SK-N-SH (cell line): ENCODE measurements at regions not wholly inside any gene's neighbourhood (a gene's known extent, or its start where the extent isn't known, plus 50 kb on each side); places are given as distances from the start of the nearest gene placed in this dataset.

ENCODE experiments used
- CTCF ChIA-PET: fragments of 300-600, 350-600 bp; formaldehyde crosslinking; extraction: SDS; loops from one replicate; lab custom pipeline; 2021; lab: Yijun Ruan, JAX
- POLR2A ChIA-PET: fragments of 350-600 bp; sonication (Branson Sonifier 250); formaldehyde crosslinking; extraction: SDS; loops from one replicate; lab custom pipeline; 2020; ENCODE audit warnings: antibody characterized with exemption, inconsistent platforms; lab: Yijun Ruan, JAX
- DNase-seq: peaks from one replicate; pipeline ENCODE4 v3.0.0; 2012
- H2AFZ ChIP-seq: fragments of 200-600 bp; sonication (generic); 2 replicates; pipeline ENCODE4 v1.8.1; 2016; ENCODE audit warnings: antibody characterized with exemption, mild to moderate bottlenecking, low read depth
- H3F3A ChIP-seq: fragments of 200-600 bp; sonication (generic); replicated peaks from 2 replicates; pipeline ENCODE3; 2016; ENCODE audit warnings: antibody characterized with exemption, mild to moderate bottlenecking; ENCODE audit not compliant: insufficient read depth
- H3K27ac ChIP-seq, 2 experiments: fragments of 200-500 bp in 1 of 2; fragments of 200-600 bp in 1 of 2; sonication (Bioruptor generic) in 1 of 2; sonication (generic), shearing (Covaris generic) in 1 of 2; 2 replicates each; pipeline versions ENCODE4 v1.5.1 to v1.6.1; 2014 to 2016; ENCODE audit warnings: low read depth in 2 of 2, inconsistent platforms in 1 of 2, low read length in 1 of 2, mild to moderate bottlenecking in 1 of 2, mixed read lengths in 1 of 2
- H3K27me3 ChIP-seq: fragments of 200-600 bp; sonication (generic), shearing (Covaris generic); 2 replicates; pipeline ENCODE4 v1.6.1; 2016; ENCODE audit warnings: mixed run types; ENCODE audit not compliant: insufficient read depth
- H3K36me3 ChIP-seq, 2 experiments: fragments of 200-500 bp in 1 of 2; fragments of 200-600 bp in 1 of 2; sonication (Bioruptor generic) in 1 of 2; sonication (generic) in 1 of 2; replicated peaks in 1 of 2; 2 replicates each; pipeline versions ENCODE3 to v1.5.1; 2014 to 2016; ENCODE audit warnings: low read length in 1 of 2, mild to moderate bottlenecking in 1 of 2; ENCODE audit not compliant: insufficient read depth in 2 of 2, control insufficient read depth in 1 of 2
- H3K4me1 ChIP-seq, 2 experiments: fragments of 200-500 bp in 1 of 2; fragments of 200-600 bp in 1 of 2; sonication (Bioruptor generic) in 1 of 2; sonication (generic), shearing (Covaris generic) in 1 of 2; 2 replicates each; pipeline versions ENCODE4 v1.5.1 to v1.6.1; 2014 to 2016; ENCODE audit warnings: low read depth in 1 of 2, low read length in 1 of 2, mixed run types in 1 of 2; ENCODE audit not compliant: insufficient read depth in 2 of 2, control insufficient read depth in 1 of 2
- H3K4me2 ChIP-seq: fragments of 200-600 bp; sonication (generic), shearing (Covaris generic); 2 replicates; pipeline ENCODE4 v1.6.1; 2017; ENCODE audit warnings: mixed run types
- H3K4me3 ChIP-seq, 2 experiments: fragments of 200-500 bp in 1 of 2; fragments of 200-600 bp in 1 of 2; sonication (Bioruptor generic) in 1 of 2; sonication (generic), shearing (Covaris generic) in 1 of 2; 2 replicates each; pipeline versions ENCODE4 v1.5.1 to v1.8.1; 2014 to 2016; ENCODE audit warnings: low read depth in 2 of 2, inconsistent platforms in 1 of 2, low read length in 1 of 2, mild to moderate bottlenecking in 1 of 2, mixed read lengths in 1 of 2, moderate library complexity in 1 of 2
- H3K79me2 ChIP-seq: fragments of 200-600 bp; sonication (generic); 2 replicates; pipeline ENCODE4 v1.8.1; 2017; ENCODE audit warnings: mild to moderate bottlenecking; ENCODE audit not compliant: insufficient read depth
- H3K9ac ChIP-seq: fragments of 200-600 bp; sonication (generic); 2 replicates; pipeline ENCODE4 v1.6.1; 2017; ENCODE audit warnings: mixed run types
- H3K9me2 ChIP-seq: fragments of 200-600 bp; sonication (generic); 2 replicates; pipeline ENCODE4 v1.6.1; 2017; ENCODE audit warnings: mixed run types
- H3K9me3 ChIP-seq: fragments of 200-600 bp; sonication (generic); 2 replicates; pipeline ENCODE4 v1.6.1; 2017; ENCODE audit warnings: mixed run types, mild to moderate bottlenecking, moderate library complexity
- H4K20me1 ChIP-seq: fragments of 200-600 bp; sonication (generic); 2 replicates; pipeline ENCODE4 v1.6.1; 2017; ENCODE audit warnings: mild to moderate bottlenecking, mixed run types; ENCODE audit not compliant: insufficient read depth
- CTCF ChIP-seq: fragments of 200-600 bp; sonication (generic); IDR thresholded peaks from 2 replicates; pipeline ENCODE4 v1.6.1; 2017; ENCODE audit warnings: antibody characterized with exemption, mild to moderate bottlenecking, moderate library complexity
- ELF1 ChIP-seq: IDR thresholded peaks from 2 replicates; pipeline ENCODE4 v1.4.0; 2012
- EP300 ChIP-seq, 2 experiments: IDR thresholded peaks; 2 replicates each; pipeline versions ENCODE4 v1.4.0 to v1.6.1; 2012; ENCODE audit warnings: borderline replicate concordance in 1 of 2, low read depth in 1 of 2, low read length in 1 of 2
- FOSL2 ChIP-seq: IDR thresholded peaks from 2 replicates; pipeline ENCODE4 v1.4.0; 2012; ENCODE audit warnings: low read depth, mild to moderate bottlenecking, moderate library complexity, borderline replicate concordance
- FOXJ3 ChIP-seq: sonication (generic); formaldehyde crosslinking; IDR thresholded peaks from 2 replicates; pipeline ENCODE4 v1.5.1; 2020; ENCODE audit warnings: mild to moderate bottlenecking, missing genetic modification reagents
- FOXM1 ChIP-seq: IDR thresholded peaks from 2 replicates; pipeline ENCODE4 v1.4.0; 2012; ENCODE audit warnings: low read depth, mild to moderate bottlenecking
- GABPA ChIP-seq: IDR thresholded peaks from 2 replicates; pipeline ENCODE4 v1.4.0; 2012; ENCODE audit warnings: low read depth, mild to moderate bottlenecking
- NRF1 ChIP-seq: IDR thresholded peaks from 2 replicates; pipeline ENCODE4 v1.6.1; 2012; ENCODE audit warnings: low read depth, mild to moderate bottlenecking, low read length
- POLR2AphosphoS5 ChIP-seq: IDR thresholded peaks from 2 replicates; pipeline ENCODE4 v1.6.1; 2012; ENCODE audit warnings: low read depth, low read length
- RCOR1 ChIP-seq: fragments of 150-350 bp; IDR thresholded peaks from 2 replicates; pipeline ENCODE4 v1.6.1; 2017; ENCODE audit warnings: antibody characterized with exemption, low read length
- REST ChIP-seq: IDR thresholded peaks from 2 replicates; pipeline ENCODE4 v1.6.1; 2012; ENCODE audit warnings: mild to moderate bottlenecking, low read depth, low read length, moderate library complexity
- TAF1 ChIP-seq: IDR thresholded peaks from 2 replicates; pipeline ENCODE4 v1.6.1; 2012; ENCODE audit warnings: low read depth, mild to moderate bottlenecking, low read length, moderate library complexity, borderline replicate concordance
- TEAD4 ChIP-seq: IDR thresholded peaks from 2 replicates; pipeline ENCODE4 v1.4.0; 2012; ENCODE audit warnings: mild to moderate bottlenecking, borderline replicate concordance; ENCODE audit not compliant: insufficient read depth
- ZBTB33 ChIP-seq: IDR thresholded peaks from 2 replicates; pipeline ENCODE4 v1.4.0; 2012; ENCODE audit warnings: low read depth, borderline replicate concordance
- WGBS: methylation state at CpG from one replicate; pipeline ENCODE4 v1.1.6; 2017; ENCODE audit warnings: low lambda C conversion rate; 5-methylcytosine and 5-hydroxymethylcytosine counted together
- TF ChIP-seq, protein P1 (sequence below): fragments of 150-350 bp; IDR thresholded peaks from 2 replicates; pipeline ENCODE4 v1.6.1; 2017; ENCODE audit warnings: antibody characterized with exemption, low read length, low read depth, borderline replicate concordance
- TF ChIP-seq, protein P2 (sequence below): IDR thresholded peaks from 2 replicates; pipeline ENCODE4 v1.4.0; 2012; ENCODE audit warnings: low read depth, borderline replicate concordance

- Histone ChIP-seq H3K27ac (no peak overlapping the region), H3K4me2 (no peak overlapping the region), H3K79me2 (no peaks in the 10 kb centered on the region), H3F3A (no peaks in the 10 kb centered on the region), H2AFZ (no peak overlapping the region), H3K9me3 (no peaks in the 10 kb centered on the region), H3K9me2 (no peaks in the 10 kb centered on the region), H3K4me1 (no peaks in the 10 kb centered on the region; a peak in 1 of 4 replicates), H3K27me3 (no peaks in the 10 kb centered on the region), H4K20me1 (no peaks in the 10 kb centered on the region), H3K9ac (no peak overlapping the region), H3K36me3 (no peaks in the 10 kb centered on the region), H3K4me3 (no peak overlapping the region)
- ChIA-PET CTCF (interaction anchor here (1.3 kb wide), 2 partner anchors 11 to 259 kb away, joined by 3 to 4 read pairs; no protein-coding TSS in a partner anchor), POLR2A (no interaction called here)
- WGBS: 56% methylated on average over 2 of the region's 2 CpGs
- no peak for TF ChIP-seq ELF1
- TF ChIP-seq, protein P1, sequence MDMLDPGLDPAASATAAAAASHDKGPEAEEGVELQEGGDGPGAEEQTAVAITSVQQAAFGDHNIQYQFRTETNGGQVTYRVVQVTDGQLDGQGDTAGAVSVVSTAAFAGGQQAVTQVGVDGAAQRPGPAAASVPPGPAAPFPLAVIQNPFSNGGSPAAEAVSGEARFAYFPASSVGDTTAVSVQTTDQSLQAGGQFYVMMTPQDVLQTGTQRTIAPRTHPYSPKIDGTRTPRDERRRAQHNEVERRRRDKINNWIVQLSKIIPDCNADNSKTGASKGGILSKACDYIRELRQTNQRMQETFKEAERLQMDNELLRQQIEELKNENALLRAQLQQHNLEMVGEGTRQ: no peak
- TF ChIP-seq EP300 (IDR thresholded peaks at IDR 0.05; ENCODE audit: borderline replicate concordance in 1 of 2, low read depth in 1 of 2, low read length in 1 of 2): no peak
- TF ChIP-seq GABPA: no peak
- TF ChIP-seq FOXJ3 (CRISPR knock-in tag): no peak
- TF ChIP-seq, protein P2, sequence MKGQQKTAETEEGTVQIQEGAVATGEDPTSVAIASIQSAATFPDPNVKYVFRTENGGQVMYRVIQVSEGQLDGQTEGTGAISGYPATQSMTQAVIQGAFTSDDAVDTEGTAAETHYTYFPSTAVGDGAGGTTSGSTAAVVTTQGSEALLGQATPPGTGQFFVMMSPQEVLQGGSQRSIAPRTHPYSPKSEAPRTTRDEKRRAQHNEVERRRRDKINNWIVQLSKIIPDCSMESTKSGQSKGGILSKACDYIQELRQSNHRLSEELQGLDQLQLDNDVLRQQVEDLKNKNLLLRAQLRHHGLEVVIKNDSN: no peak
- no peak for TF ChIP-seq ZBTB33
- no peak for TF ChIP-seq NRF1
- TF ChIP-seq FOXM1: no peak
- TF ChIP-seq TAF1: no peak
- TF ChIP-seq POLR2AphosphoS5: no peak
- TF ChIP-seq FOSL2: no peak
- no peak for TF ChIP-seq CTCF
- TF ChIP-seq REST: no peak
- no peak for TF ChIP-seq RCOR1
- TF ChIP-seq TEAD4: no peak
- no peak for DNase-seq
Measured at GRCh38 chr6:137353346-137353745, 134.2 kb upstream of the IFNGR1 start.
